Epithelial cell of prostate (primary cell): ENCODE measurements at regions not wholly inside any gene's neighbourhood (a gene's known extent, or its start where the extent isn't known, plus 50 kb on each side); places are given as distances from the start of the nearest gene placed in this dataset.
A peak's percentile ranks its signal among the peaks of the same experiment; 100 is the strongest.

Experiments
- DNase-seq: peaks from one replicate; pipeline ENCODE4 v3.0.0-alpha.2; 2011; ENCODE audit warnings: low read depth, low spot score
- H3K27ac ChIP-seq: fragments of 450-650 bp; 2 replicates; pipeline ENCODE4 v1.5.1; 2017; ENCODE audit warnings: mild to moderate bottlenecking

GRCh38 chr15:81473946-81474345, 99.9 kb upstream of the TMC3 start:
- DNase-seq: no peak
- no peak overlapping the region for H3K27ac ChIP-seq

GRCh38 chr15:81473177-81473576, 99.2 kb upstream of the TMC3 start:
- no peak for DNase-seq
- no peak overlapping the region for H3K27ac ChIP-seq

- DNase-seq: no peak
These were observed 97.1 kb upstream of the TMC3 start for GRCh38 chr15:81471151-81471550.

GRCh38 chr15:81469154-81469553, 95.1 kb upstream of the TMC3 start:
- H3K27ac ChIP-seq: peak overlapping the region; percentile 3
- DNase-seq: peak; percentile 66

More at GRCh38 chr15:81471151-81471550, 97.1 kb upstream of the TMC3 start:
- H3K27ac ChIP-seq: no peak overlapping the region

- no peak overlapping the region for H3K27ac ChIP-seq
- DNase-seq: no peak
These were observed 92.7 kb upstream of the TMC3 start for GRCh38 chr15:81466741-81467140.

GRCh38 chr15:81454024-81454423, 80.0 kb upstream of the TMC3 start:
- no peak for DNase-seq
- no peak overlapping the region for H3K27ac ChIP-seq

GRCh38 chr15:81450721-81451120, 76.7 kb upstream of the TMC3 start:
- no peak overlapping the region for H3K27ac ChIP-seq
- no peak for DNase-seq

GRCh38 chr15:81449836-81450474, 75.9 kb upstream of the TMC3 start:
- DNase-seq: no peak

GRCh38 chr15:81443040-81443820, 69.2 kb upstream of the TMC3 start:
- no peak overlapping the region for H3K27ac ChIP-seq
- no peak for DNase-seq

More at GRCh38 chr15:81449836-81450474, 75.9 kb upstream of the TMC3 start:
- H3K27ac ChIP-seq: peak overlapping the region; percentile 36

GRCh38 chr15:81442454-81442853, 68.4 kb upstream of the TMC3 start:
- no peak for DNase-seq
- H3K27ac ChIP-seq: no peak overlapping the region

- H3K27ac ChIP-seq: no peak overlapping the region
- no peak for DNase-seq
These were observed 60.8 kb upstream of the TMC3 start for GRCh38 chr15:81434851-81435250.

- no peak overlapping the region for H3K27ac ChIP-seq
- DNase-seq: no peak
These were observed 59.4 kb upstream of the TMC3 start for GRCh38 chr15:81433462-81433861.

GRCh38 chr15:81432179-81432578, 58.2 kb upstream of the TMC3 start:
- H3K27ac ChIP-seq: no peak overlapping the region
- no peak for DNase-seq

GRCh38 chr15:81427176-81427575, 53.2 kb upstream of the TMC3 start:
- H3K27ac ChIP-seq: no peak overlapping the region
- DNase-seq: no peak

- no peak overlapping the region for H3K27ac ChIP-seq
- DNase-seq: no peak
These were observed 51.9 kb upstream of the TMC3 start for GRCh38 chr15:81425905-81426304.
